Muscle of arm (tissue), 1 donor: ENCODE measurements at regions not wholly inside any gene's neighbourhood (a gene's known extent, or its start where the extent isn't known, plus 50 kb on each side); places are given as distances from the start of the nearest gene placed in this dataset.

Source experiments
- DNase-seq: peaks from one replicate; pipeline ENCODE4 v3.0.0-alpha.2; 2013

- DNase-seq, result no peak
Measured at GRCh38 chr2:176388861-176389260, 119.6 kb downstream of the MTX2 start.

GRCh38 chr2:176390276-176391147 is 121.3 kb downstream of the MTX2 start:
- no peak for DNase-seq

- no peak for DNase-seq
Measured at GRCh38 chr2:176391148-176391419, 121.8 kb downstream of the MTX2 start.

GRCh38 chr2:176392249-176392648 is 123.0 kb downstream of the MTX2 start:
- peak; percentile 23 for DNase-seq

- no peak for DNase-seq
Measured at GRCh38 chr2:176392744-176393414, 123.6 kb downstream of the MTX2 start.

- DNase-seq, result no peak
Measured at GRCh38 chr2:176395273-176395854, 126.1 kb downstream of the MTX2 start.

- DNase-seq, result no peak
Measured at GRCh38 chr2:176398243-176399073, 129.2 kb downstream of the MTX2 start.

- no peak for DNase-seq
Measured at GRCh38 chr2:176399074-176399598, 129.9 kb downstream of the MTX2 start.

- no peak for DNase-seq
Measured at GRCh38 chr2:176405477-176405876, 136.2 kb downstream of the MTX2 start.

- DNase-seq, result no peak
Measured at GRCh38 chr2:176407706-176408105, 138.5 kb downstream of the MTX2 start.

- DNase-seq, result no peak
Measured at GRCh38 chr2:176409671-176410070, 140.4 kb downstream of the MTX2 start.

- DNase-seq, result no peak
Measured at GRCh38 chr2:176412136-176412535, 142.9 kb downstream of the MTX2 start.

GRCh38 chr2:176413786-176414185 is 144.5 kb downstream of the MTX2 start:
- no peak for DNase-seq

GRCh38 chr2:176414641-176415040 is 145.4 kb downstream of the MTX2 start:
- DNase-seq, result no peak

GRCh38 chr2:176415174-176415895 is 146.1 kb downstream of the MTX2 start:
- no peak for DNase-seq

- DNase-seq, result no peak
Measured at GRCh38 chr2:176415937-176416499, 146.8 kb downstream of the MTX2 start.

- DNase-seq, result no peak
Measured at GRCh38 chr2:176418768-176419167, 149.5 kb downstream of the MTX2 start.

GRCh38 chr2:176419591-176420071 is 150.4 kb downstream of the MTX2 start:
- DNase-seq, result no peak

GRCh38 chr2:176421297-176422050 is 152.2 kb downstream of the MTX2 start:
- DNase-seq, result no peak

- DNase-seq, result no peak
Measured at GRCh38 chr2:176423819-176424218, 154.6 kb downstream of the MTX2 start.
